Amniotic stem cell (primary cell): ENCODE measurements at regions not wholly inside any gene's neighbourhood (a gene's known extent, or its start where the extent isn't known, plus 50 kb on each side); places are given as distances from the start of the nearest gene placed in this dataset.
A peak's percentile ranks its signal among the peaks of the same experiment; 100 is the strongest.

ENCODE experiments used
- DNase-seq: peaks from one replicate; lab custom pipeline; 2025; lab: John Stamatoyannopoulos, UW

DNA sequence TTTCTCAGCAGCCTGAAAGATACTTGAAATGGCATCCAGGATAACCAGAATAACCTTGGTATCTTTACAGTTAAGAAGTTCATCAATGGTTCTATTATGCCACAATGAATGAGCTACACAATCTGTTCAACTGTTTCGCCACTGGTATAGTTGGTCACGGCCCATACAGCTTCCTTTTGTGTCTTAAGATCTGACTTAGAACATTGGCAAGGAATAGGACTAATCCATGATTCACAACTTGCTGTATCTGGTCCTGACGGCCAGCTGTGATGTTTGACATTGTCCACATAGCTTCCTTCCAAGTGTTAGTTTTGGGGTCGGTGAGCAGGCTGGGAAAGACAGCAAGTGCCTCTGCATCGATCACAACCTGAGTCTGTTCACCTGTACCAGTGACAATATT, 113.3 kb upstream of the RAD23B start:
- no peak for DNase-seq

DNA sequence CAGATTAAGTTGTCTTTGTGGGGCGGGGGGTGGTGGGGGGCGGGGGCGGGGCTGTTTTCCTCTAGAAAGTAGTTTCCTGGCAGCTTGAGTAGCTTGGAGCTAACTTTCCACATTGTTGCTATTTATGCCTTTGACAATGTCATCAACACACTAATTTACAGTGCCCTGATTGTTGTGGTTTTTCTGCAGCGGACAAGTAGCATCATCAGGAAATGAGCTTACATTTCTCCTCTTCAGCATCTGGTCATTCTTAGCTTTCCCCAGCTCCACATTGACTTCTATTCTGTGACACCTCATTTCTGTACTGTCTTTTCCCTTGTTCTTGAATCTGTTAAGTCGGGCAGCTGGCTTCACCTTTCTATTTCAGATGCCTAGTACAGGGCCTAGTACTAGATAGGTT, 112.3 kb upstream of the RAD23B start:
- no peak for DNase-seq

DNA sequence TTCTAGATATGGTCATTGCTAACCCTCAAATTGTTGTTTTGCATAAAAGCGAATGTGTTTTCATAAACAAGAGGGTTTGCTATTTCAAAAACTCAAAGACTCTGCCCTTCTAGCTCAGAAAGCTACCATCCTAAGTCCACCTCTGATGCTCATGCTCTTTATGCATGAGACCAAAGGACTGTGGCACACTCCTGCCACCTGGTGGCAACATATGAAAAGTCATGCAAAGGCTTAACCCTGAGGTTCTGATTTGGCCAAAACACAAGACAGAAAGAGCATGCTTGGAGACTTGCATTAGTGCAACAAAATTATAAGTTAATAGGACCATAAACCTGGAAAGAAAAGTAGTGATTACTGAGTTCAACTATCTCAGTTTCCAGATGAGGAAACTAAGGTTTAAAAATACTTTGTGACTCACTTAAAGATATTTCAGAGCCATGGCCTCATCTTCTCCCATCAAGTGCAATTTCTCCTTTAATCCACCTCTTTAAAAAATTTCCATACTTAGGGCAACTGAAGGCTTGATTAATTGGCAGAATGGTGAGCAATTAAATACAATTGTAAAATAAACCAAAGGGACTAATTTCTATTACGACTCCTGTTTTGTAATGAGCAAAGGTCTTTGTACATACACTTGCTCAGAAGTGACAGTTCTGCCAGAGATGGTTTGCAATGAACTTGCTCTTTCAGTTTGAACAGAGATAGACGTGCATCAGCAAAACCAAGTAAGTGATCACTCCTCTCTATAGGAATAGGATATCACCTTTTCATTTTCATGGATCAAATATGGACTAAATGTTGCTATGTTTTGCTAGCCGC, 110.7 kb upstream of the RAD23B start:
- peak; percentile 64 for DNase-seq

DNA sequence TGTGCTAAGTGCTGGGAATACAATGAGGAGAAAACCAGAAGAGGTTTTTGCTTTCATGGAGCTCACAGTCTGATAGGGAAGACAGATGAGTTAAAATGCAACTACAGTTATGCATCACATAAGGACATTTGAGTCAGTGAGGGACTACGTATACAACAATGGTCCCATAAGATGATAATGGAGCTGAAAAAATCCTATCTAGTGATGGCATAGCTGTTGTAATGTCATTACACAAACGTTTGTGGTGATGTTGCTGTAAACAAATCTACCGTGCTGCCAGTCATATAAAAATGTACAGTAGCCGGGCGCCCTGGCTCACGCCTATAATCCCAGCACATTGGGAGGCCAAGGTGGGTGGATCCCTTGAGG, 110.1 kb upstream of the RAD23B start:
- no peak for DNase-seq

DNA sequence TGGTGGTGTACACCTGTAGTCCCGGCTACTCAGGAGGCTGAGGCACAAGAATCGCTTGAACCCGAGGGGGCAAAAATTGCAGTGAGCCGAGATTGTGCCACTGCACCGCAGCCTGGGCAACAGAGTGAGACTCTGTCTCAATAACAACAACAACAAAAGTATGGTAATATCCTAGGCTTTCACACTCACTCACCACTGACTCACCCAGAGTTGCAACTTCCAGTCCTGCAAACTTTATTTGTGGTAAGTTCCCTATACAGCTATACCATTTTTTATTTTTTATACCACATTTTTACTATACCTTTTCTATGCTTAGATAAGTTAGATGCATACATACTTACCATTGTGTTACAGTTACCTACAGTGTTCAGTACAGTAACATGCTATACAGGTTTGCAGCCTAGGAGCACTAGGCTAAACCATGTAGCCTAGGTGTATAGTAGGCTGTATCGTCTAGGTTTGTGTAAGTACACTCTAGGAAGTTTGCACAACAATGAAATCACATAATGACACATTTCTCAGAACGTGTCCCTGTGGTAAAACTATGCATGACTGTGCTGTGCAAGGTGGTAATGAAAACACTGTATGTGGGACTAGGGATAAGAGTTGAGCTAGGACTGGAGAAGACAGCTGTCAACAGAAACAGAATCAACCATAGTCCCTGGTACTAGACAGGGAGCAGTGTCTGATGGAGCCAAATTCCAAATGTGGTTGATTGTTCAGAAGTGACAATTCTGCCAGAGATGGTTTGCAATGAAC, 109.5 kb upstream of the RAD23B start:
- DNase-seq, result no peak

DNA sequence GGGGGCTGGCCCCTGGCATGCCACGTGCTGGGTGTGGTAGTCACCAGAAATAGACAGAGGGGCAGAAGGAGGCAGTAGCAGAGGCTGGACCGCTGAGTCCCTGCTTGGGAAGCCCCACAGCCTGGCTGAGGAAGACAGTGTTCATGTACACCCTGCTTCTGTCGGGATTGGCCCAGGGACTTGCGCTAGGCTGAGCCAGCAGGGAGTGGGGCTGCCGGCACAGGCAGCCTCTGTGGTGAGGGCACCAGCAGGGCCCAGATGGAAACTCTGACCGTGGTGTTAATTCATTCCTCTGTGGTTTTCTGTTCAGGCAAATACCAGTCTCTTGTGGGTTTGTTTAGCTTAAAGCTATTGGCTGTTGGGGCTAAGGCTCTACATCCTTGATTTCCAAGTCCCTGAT, 108.6 kb upstream of the RAD23B start:
- DNase-seq, result no peak

DNA sequence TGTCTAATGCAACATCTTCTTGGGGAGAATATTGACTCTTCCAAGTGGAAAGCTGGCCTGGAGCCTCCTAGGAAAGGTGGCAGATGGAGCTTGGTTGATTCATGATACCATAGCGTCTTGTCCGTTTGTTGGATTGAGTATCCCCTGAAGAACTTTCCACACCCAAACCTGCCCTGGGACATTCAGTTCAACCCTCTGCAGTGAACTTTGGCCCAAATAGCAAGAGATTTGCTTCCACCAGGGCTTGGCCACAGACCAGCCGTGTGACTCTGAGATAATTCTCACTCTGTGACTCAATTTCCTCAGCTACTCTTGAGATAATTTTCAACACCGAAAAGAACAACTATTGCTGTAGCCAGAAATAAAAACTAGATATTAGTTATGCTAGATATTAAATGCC, 108.0 kb upstream of the RAD23B start:
- no peak for DNase-seq

DNA sequence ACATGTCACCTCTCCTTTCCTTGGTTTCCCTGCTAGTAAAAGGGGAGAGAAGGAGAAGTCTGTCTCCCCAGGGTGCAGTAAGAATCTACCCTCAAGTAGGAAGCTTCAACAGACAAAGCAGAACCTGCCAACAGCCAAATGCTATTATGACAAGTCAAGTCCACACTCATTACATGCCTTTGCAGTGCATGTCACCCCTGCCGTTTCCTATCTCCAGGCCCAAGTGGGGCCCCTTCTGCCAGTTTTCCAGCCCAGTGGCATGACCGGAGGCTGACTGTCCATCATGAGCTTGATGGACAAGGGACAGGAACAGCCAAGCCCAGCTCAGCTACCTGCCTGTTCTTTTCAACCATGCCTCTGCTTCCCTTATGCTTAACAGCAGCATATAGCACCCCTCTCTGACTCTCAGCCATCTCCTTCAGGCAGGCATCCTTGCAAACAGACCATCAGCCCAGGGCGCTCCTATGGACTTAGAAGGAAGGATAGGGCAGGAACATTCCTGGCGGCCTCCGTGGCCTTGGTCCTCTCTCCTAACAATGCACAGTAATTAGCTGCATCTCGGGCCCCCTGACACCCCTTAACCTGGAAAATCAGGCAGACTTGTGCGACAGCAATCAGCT, 107.2 kb upstream of the RAD23B start:
- DNase-seq, result no peak

DNA sequence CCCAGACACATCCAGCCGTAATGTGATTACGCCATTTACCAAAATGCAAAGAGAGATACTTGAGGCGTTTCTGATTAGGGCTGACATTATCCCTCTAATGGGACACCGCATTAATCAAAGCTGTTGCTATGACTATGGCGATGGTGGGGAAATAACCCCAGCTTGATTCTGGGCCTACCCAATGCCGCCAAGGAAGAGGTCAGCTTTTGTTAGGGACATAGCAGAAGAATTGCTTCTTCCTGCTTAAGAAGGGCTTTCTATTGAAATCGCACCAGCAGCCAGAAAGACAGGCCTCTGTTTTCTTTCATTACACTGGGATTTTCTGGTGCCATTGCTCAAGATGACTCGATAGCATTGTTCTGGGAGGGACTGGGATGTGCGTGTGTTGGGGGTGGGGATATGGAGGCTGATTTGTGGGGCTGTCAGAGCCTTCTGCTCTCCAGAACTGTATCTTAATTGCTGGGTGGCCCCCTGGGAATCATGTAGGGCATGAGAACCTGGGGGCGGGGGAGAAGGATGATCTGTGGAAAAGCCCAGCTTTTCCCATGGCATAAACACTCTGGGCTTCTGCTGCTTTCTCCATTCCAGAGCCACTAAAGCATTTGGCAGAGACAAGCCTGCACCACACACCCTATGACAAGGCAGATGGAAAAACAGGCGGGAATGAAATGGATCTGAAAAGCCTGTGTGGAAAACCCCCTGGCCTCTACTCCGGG, 106.5 kb upstream of the RAD23B start:
- no peak for DNase-seq

DNA sequence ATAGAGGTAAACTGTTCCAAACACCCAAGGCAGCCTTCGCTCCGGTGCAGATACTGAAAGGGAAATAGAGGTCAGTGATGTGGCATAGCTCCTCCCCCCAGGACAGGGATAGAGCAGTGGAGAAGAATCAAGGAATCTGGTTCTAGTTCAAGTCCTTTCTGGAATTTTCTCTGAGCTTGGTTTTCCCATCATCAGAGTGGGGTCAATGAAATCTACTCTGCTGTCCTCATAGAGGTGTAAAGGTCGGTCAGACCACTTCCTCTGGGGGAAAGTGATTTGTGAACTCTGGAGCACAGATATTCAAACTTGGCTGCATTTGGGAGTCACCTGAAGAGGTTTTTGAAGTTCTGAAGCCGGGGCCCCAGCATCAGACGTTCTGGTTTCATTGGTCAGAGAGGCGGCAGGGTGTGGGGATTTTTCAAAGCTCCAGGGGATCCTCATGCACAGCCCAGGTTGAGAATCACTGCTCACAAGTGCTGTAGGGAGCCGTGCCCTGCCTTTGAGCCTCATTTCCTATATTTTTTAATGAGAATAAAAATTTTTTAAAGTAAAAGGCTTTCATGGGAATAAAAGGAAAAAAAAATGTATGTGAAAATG, 105.7 kb upstream of the RAD23B start:
- no peak for DNase-seq

DNA sequence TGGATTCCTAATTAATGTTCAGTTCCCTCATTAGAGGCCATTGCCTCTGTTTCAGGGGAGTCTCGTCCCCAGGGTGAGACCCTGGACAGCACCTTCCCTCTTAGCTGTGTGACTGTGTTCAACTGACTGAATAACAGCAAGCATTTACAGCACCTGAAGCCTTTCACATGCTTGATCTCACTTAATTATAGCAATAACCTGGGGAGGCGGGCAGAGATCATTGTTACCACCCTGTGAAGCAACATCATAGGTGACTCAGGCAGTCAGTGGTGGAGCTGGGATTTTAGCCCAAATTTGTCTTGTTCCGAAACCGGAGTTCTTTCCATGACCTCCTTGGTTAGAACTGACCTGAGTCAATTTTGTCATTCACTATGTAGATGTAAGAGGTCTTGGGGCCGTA, 105.2 kb upstream of the RAD23B start:
- DNase-seq, result no peak

DNA sequence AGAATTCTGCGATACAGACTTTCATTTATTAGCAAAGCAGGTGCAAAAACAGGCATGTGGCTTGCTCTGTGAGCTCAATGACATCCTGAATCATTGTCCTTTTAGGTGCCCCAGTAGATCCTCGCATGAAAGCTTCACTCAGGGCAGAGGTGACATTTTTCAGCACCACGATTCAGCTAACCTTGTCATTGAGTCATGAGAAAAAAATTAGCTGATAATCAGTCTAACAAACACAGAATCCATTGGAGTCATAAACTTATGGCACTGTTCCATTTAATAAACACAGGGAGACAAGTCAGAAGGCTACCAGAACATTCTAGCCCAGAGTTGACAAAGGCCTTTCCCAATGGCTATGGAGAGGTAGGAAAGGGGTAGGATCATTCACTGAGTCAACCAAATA, 104.8 kb upstream of the RAD23B start:
- no peak for DNase-seq

DNA sequence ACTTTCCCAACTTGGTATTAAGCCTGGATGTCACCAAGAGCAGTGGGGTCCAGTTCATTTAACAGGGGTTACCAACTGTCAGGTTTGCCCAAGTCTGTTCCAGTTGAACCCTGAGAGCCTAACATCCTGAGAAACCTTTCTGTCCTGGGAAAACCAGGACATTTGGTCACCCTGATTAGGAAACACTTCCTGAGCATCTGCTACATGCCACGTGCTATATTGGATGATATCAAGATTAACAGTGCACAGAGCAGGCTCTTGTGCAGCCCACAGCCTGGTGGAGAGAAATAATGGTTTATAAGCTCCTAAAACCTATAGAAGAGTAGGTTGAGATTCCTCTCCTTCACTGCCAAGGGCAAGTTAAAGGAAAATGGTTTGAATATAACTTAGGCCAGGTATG, 102.9 kb upstream of the RAD23B start:
- no peak for DNase-seq

DNA sequence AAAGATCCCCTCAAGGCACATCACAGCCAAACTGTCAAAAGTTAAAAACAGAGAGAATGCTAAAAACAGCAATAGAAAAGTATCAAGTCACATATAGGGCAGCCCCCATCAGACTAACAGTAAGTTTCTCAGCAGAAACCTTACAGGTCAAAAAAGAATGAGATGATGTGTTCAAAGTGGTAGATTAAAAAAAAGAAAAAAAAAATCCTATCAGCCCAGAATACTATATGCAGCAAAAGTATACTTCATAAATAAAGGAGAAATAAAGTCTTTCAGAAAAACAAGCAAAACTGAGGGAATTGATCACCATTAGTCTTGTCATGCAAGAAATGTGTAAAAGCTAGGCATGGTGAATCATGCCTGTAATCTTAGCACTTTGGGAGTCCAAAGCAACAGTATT, 99.9 kb upstream of the RAD23B start:
- DNase-seq, result no peak

DNA sequence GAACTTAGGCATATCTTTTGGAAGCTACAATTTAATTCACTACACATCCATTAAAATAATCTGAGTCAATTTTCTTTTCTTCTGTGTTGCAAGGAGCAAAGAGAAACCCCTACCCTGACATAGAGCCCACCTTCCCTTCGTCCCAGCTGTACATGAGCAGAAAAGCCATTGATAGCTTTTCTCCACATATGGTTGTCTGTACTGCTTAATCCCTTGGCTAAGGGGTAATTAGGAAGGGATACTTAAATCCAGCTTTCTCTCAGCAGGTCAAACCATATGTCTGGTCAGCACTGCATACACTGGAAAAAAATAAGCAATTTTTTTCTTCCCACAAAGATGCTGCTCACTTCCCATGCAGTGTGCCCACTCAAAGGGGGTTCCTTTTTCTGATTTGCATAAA, 94.7 kb upstream of the RAD23B start:
- DNase-seq, result no peak

DNA sequence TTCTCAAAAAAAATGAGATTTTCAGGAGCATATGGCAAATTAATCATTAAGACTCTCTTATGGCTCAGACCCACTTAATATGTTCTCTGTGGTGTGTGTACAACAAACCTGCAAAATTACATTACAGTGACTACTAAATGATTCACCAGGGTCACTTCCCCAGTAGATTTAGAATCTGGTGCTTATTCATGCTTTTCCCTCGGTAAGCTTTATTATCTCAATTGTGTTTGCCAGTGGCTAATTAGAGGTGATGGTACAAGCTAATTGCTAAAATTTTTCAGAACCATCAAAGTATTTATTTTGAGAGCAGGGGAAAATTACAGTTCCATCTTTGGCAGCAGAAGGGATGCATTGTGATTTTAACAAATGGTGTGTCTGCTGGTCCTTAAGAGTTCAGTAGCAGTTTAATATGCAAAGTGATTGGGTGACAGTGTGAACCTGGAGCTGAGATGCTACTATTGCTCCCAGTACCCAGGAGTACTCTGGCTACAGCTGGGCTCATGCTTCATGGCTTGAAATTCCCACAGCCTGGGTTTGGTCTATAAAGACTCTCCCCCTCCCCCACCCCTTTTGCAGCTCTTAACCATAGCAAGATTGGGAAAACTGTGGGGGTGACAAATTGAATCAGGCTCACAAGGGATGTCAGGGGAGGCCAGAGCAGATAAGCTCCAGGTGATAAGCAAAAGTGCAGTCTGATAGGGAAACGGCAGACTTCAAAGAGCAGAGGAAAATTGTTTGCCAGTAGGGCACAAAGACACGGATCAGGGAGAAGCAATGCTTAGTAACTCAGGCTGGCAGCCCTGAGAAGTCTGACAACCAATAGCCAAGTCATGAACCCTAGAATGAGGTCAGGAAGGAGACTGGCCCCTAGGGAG, 92.8 kb upstream of the RAD23B start:
- no peak for DNase-seq

DNA sequence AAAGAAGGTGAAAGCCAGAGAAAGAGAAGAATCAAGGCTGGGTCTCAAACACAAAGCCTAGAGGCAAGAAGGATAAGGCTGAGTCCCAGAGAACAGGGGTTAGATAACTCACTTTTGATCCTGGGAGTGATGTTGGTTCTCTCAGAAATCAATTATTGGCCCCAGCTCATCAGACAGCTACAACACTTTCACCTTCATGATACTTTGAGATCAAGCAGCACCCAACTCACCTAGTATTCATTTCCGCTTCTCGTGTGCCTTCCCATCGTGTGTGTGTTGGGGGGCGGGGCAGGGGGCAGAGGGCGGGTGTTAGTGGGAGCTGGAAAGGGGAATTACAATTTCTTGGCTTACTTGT, 92.2 kb upstream of the RAD23B start:
- no peak for DNase-seq

DNA sequence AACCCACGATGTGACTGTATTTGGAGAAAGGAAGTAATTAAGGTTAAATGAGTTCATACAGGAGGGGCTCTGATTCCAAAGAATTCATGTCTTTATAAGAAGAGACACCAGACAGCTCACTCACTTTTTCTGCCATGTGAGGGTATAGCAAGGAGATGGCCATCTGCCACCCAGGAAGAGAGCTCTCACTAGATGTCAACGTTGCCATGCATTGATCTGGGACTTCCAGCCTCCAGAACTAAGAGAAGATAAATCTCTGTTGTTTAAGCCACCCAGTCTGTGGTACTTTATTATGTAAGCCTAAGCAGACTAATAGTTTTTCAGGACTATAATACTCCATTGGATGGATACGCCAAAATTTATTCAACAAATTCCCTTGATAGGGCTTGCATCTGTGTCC, 89.8 kb upstream of the RAD23B start:
- no peak for DNase-seq

DNA sequence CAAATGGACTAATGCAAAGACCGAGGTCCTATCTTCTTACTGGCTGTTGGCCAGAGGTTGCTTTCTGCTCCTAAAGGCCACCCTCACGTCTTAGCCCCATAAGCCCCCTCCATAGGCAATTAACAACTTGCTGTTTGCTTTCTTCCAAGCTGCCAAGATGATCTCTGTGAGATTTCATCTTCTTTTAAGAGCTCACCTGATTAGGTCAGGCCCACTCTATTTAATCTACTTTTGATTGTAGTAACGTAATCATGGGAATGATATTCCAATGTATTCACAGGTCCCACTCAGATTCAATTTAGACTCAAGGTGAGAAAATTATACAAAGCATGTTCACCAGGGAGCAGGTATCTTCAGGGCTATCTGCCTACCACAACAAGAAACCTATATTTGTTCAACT, 84.4 kb upstream of the RAD23B start:
- DNase-seq, result no peak

DNA sequence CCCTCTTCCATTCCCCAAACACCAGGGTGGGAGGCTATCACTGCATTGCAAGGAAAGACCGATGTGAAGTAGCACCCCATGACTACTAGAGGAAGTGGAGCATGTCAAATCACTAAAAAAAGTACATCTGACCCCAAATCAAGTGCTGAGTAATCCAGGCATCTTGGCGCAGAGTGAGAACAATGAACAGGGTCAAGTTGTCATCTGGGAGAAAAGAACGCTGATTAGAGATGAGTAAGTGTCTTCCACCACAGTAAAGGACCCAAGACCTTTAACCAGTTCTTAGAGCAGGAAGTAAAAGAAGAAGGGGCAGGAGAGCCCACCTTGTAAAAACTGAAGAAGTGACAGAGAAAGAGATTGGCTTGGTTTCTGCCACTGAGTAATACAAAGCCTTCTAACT, 75.0 kb upstream of the RAD23B start:
- no peak for DNase-seq

DNA sequence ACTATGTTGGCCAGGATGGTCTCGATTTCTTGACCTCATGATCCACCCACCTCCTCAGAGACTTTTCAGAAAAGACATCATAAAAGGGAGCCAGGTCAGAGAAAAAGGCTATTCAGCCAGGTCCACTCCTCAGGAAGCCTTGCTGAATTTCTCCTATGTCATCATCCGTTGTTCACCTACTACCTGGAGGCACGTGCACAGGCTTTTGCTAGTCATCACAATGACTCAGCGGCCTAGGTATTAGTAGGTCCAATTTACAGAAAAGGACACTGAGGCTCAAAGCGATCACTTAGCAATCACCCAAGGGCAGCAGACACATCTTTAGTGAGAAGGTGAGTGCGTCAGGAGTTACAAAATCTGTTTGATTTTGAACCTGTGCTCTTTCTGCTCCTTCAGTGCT, 72.3 kb upstream of the RAD23B start:
- no peak for DNase-seq
